Stimulated activated CD4-positive, alpha-beta T cell treated with anti-CD3 and anti-CD28 coated beads, Interleukin-4, amount 100 ng/mL, for 1 hour (primary cell): ENCODE measurements at regions not wholly inside any gene's neighbourhood (a gene's known extent, or its start where the extent isn't known, plus 50 kb on each side); places are given as distances from the start of the nearest gene placed in this dataset.
A peak's percentile ranks its signal among the peaks of the same experiment; 100 is the strongest.
"Not testable (repeated sequence)": the region's sequence is repeated elsewhere in the genome, so short reads cannot be mapped to it uniquely, and the experiment has no call there.

ENCODE experiments used
- DNase-seq: peaks from one replicate; pipeline ENCODE4 v3.0.0-alpha.2; 2020

DNA sequence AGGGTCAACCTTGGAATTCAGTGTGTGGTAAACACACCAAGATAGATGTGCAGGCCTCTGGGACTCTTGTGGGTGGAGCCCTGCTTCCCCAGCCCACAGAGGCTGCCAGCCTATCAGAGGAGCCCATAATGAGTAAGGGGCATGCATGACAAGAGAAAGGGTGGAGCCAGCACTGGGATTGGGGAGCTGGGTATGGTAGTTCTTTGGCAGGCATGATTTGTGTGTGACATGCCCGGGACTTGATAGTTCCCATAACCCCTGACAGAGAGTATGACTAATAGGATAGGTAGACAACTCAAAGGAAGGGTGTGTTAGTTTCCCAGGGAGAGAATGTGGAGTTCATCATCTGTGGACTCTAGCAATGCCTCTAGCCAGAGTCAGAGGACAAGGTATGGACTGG is 143.0 kb downstream of the EMP1 start:
- no peak for DNase-seq

DNA sequence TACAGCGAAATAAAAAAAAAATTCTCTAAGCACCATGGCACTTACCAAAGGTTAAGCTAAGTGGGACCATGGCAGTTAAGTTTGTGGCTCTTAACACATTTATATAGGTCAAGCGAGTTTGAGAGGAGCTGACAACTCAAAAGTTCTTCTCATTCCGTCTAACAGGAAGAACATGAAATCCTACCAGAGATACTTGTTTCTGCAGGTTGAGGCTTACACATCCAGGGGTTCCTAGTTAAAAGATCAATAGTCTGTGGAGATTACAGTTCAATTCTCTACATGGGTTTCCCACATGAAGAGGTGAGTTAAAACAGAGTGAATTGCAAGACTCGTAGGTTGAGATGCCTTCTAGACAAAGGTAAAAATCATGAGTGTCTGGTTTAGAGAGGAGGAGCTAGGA is 142.6 kb downstream of the EMP1 start:
- no peak for DNase-seq

GRCh38 chr12:13337791-13338190 is 141.3 kb downstream of the EMP1 start:
- DNase-seq = no peak

GRCh38 chr12:13336216-13336615 is 139.7 kb downstream of the EMP1 start:
- DNase-seq = no peak

GRCh38 chr12:13328535-13328934 is 132.0 kb downstream of the EMP1 start:
- no peak for DNase-seq

DNA sequence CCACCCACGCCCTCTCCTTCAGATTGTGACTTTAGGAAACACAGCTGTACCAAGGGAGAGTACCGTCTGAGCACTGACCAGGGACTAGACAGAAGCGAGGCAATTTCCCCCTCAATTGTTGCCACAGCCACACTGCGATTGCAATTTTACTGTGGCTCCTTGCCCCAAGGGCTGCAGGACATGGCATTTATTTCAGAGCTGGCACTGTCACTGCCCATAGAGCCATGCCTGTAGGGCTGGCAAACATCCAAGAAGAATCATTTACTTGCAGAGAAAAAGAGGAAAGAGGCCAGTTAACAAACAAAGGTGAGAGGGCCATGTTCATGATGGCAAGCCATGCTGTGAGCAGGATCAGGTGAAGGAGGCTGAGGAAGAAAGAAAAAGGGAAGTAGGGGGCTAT is 129.6 kb downstream of the EMP1 start:
- DNase-seq = no peak

DNA sequence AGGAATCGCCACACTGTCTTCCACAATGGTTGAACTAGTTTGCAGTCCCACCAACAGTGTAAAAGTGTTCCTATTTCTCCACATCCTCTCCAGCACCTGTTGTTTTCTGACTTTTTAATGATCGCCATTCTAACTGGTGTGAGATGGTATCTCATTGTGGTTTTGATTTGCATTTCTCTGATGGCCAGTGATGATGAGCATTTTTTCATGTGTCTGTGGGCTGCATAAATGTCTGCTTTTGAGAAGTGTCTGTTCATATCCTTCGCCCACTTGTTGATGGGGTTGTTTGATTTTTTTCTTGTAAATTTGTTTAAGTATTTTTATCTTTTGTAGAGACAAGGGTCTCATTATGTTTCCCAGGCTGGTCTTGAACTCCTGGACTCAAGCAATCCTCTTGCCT is 128.5 kb downstream of the EMP1 start:
- DNase-seq = not testable (repeated sequence)

GRCh38 chr12:13318231-13319015 is 121.9 kb downstream of the EMP1 start:
- no peak for DNase-seq

- no peak for DNase-seq
Observed at GRCh38 chr12:13316587-13317246, 120.2 kb downstream of the EMP1 start.

DNA sequence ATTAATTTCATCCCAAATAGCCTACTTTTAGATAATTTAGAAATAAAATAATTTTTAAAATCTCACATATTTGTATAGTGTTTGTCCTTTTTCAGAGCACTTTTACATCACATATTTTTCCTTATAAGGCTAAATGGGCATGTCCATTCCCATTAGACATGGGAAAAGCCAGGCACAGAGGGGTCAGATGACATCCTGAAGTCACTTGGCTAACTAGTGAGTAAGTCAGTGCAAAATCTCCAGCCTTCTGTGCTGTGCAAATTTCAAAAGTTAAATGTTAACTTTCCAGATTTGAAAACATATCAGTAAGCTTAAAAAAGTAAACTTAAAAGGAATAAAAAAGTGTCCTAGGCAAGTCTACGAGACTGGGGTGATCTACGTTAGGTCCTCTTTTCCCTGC is 117.4 kb downstream of the EMP1 start:
- DNase-seq = no peak

DNA sequence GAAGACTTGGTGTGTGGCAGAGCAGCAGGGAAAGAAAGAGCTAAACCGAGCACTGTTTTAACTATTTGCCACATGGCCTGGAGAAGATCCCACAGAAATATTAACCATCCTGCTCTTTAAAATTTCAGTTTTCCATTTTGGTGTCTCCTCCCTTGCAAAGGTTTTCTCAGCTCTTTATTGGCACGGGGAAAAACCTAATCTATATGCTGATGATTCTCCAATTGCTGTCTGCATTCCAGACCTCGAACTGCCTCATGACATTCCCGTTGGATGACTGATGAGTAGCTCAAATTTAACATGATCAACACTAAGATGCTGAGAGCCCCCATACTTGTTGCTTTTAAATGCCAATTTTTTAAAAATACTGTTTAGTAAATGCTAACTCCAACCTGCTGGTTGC is 115.0 kb downstream of the EMP1 start:
- no peak for DNase-seq

GRCh38 chr12:13307143-13307816 is 110.8 kb downstream of the EMP1 start:
- DNase-seq = no peak

- DNase-seq = no peak
Observed at GRCh38 chr12:13304924-13305323, 108.4 kb downstream of the EMP1 start.

- DNase-seq = no peak
Observed at GRCh38 chr12:13299457-13299856, 102.9 kb downstream of the EMP1 start.

- no peak for DNase-seq
Observed at GRCh38 chr12:13293096-13293495, 96.6 kb downstream of the EMP1 start.

DNA sequence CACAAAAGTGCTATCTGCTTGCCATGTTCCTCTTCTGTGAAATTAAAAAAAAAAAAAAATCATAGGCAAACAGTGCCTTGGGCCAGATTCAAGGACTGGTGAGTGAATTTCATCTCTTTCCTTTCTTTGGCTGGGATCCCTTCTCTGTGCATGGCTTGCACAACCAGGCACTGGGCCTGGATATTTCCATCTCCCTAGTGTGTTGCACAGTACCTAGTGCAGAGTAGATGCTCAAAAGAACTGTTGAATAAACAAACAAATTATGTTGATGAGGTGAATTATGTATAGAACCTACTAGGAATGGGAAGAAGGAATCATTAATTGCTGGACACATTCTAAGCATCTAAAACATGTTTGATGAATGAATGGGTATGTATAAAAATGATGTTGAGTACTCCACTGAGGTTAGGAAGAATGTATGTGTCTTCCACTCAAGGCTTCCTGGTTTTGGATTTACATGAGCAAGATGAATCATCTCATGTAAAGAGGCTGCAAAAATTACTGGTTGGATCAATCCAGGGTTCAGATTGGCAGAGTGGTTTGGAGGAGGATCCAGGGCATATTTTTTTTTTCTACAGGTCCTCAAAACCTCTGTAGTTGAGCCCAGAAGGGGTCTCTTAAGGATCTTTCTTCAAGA is 93.2 kb downstream of the EMP1 start:
- no peak for DNase-seq

DNA sequence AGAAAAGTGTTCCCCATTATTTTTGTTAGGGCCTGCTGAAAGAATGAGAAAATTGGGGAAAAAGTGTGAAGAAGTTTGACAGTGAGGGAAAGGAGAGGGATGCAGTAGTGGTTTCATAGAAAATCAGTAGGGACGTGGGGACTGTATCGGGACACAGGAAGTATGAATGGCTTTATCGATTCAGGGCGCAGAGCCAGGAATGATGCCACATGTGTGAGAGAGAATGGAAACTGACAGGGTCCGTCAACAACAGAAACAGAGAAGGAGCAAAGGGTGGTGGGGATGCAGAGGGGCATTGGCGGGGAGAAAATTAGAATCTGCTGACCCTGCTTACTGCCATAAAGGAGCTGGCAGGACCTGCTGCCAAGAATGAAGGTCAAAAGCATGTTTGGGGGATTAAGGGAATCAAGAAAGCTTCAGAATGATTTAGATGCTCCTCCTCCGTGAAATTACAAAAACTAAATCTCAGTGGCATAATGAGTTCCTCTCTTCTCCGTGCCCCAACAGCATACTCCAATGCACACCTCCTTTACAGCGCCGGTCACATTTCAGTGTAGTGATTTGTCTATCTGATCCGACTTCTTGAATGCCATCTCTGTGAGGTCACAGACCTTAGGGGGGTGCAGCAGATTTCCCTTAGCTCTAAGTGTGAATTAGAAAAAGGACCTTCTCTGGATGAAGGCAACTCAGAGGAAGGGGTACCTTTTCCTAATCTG is 92.6 kb downstream of the EMP1 start:
- no peak for DNase-seq

GRCh38 chr12:13288501-13288900 is 92.0 kb downstream of the EMP1 start:
- DNase-seq = no peak

GRCh38 chr12:13283867-13284266 is 87.3 kb downstream of the EMP1 start:
- no peak for DNase-seq

GRCh38 chr12:13282861-13283260 is 86.3 kb downstream of the EMP1 start:
- DNase-seq = no peak

- DNase-seq = peak; percentile 67
Observed at GRCh38 chr12:13278249-13278787, 81.8 kb downstream of the EMP1 start.

- DNase-seq = no peak
Observed at GRCh38 chr12:13277293-13277692, 80.8 kb downstream of the EMP1 start.
